ENCODE measurements at regions not wholly inside any gene's neighbourhood (a gene's known extent, or its start where the extent isn't known, plus 50 kb on each side); places are given as distances from the start of the nearest gene placed in this dataset.

DNA sequence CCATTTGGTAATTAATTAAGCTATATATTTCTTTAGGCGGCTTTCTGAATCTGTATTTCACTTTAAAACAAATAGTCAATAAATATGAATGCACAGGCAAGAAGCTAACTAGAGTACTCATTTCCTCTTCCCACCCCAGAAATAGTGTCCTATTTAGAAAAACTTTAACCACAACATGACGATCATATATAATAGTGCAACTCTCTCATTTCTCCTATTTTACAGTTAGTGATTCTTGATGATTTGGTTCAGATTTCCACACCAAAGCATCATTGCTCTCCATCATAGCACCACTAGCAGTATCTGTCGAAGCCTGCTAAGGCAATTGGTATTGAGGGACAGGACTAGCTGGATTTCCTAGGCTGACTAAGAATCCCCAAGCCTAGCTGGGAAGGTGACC lies 184.0 kb upstream of the GALNTL6 start:
- no peak for TF ChIP-seq POLR2A (IDR thresholded peaks at IDR 0.05)
- TF ChIP-seq, protein P1, sequence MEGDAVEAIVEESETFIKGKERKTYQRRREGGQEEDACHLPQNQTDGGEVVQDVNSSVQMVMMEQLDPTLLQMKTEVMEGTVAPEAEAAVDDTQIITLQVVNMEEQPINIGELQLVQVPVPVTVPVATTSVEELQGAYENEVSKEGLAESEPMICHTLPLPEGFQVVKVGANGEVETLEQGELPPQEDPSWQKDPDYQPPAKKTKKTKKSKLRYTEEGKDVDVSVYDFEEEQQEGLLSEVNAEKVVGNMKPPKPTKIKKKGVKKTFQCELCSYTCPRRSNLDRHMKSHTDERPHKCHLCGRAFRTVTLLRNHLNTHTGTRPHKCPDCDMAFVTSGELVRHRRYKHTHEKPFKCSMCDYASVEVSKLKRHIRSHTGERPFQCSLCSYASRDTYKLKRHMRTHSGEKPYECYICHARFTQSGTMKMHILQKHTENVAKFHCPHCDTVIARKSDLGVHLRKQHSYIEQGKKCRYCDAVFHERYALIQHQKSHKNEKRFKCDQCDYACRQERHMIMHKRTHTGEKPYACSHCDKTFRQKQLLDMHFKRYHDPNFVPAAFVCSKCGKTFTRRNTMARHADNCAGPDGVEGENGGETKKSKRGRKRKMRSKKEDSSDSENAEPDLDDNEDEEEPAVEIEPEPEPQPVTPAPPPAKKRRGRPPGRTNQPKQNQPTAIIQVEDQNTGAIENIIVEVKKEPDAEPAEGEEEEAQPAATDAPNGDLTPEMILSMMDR (IDR thresholded peaks at IDR 0.05), result no peak
- DNase-seq, result no peak
- Histone ChIP-seq H3K4me3 (no peak overlapping the region), H3K27ac (no peak overlapping the region), H3K36me3 (no peaks in the 10 kb centered on the region), H3K9me3 (no peaks in the 10 kb centered on the region), H3K27me3 (no peaks in the 10 kb centered on the region), H3K4me1 (no peaks in the 10 kb centered on the region)
- intact Hi-C loops (cut with DNase I), result no loop called here
- WGBS, 2 donors, result 71 to 73% methylated on average over 3 of the region's 3 CpGs

DNA sequence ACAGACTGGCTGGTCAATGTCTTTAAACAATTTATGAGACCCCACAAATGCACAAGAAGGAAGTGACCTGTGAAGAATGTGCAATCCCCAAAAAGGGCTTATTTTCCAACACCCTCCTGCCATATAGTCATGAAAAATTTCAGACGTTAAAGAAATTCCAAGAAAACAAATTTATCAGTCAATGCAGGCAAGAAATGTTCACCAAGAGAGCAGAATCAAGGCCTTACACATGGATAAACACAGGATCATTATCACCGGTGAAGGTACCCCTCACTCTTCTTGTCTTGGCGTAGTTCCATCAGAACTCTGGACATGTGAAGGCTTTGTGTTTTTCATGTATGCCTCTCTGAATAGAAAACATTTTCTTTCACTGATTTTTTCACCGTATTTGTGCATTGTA lies 186.7 kb upstream of the GALNTL6 start:
- Histone ChIP-seq H3K9me3 (no peaks in the 10 kb centered on the region), H3K27me3 (no peaks in the 10 kb centered on the region), H3K4me1 (no peaks in the 10 kb centered on the region), H3K4me3 (no peak overlapping the region), H3K36me3 (no peaks in the 10 kb centered on the region), H3K27ac (no peak overlapping the region)
- TF ChIP-seq, protein P1 (IDR thresholded peaks at IDR 0.05), result no peak
- no peak for TF ChIP-seq POLR2A (IDR thresholded peaks at IDR 0.05)
- 79 to 84% methylated on average over 4 of the region's 4 CpGs for WGBS, 2 donors
- intact Hi-C loops (cut with DNase I), result no loop called here
- DNase-seq, result no peak

DNA sequence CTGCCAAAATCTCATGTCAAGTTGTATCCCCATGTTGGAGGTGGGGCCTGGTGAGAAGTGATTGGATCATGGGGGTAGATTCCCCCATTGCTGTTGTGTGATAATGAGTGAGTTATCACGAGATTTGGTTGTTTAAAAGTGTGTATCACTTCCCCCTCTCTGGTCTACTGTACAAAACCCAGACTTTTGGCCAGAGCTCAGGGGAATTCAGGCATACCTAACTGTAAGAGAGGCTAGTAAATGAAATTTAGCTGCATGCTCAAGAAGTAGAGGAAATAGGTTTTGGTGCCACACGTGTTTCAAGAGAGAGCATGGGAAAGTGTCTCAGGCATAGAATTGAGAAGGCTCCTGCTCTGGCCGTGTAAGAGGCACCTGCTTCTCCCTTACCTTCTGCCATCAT lies 190.5 kb upstream of the GALNTL6 start:
- Histone ChIP-seq H3K4me3 (no peak overlapping the region), H3K27ac (no peak overlapping the region), H3K27me3 (no peaks in the 10 kb centered on the region), H3K4me1 (no peaks in the 10 kb centered on the region), H3K36me3 (no peaks in the 10 kb centered on the region), H3K9me3 (no peaks in the 10 kb centered on the region)
- DNase-seq, result no peak
- TF ChIP-seq POLR2A (IDR thresholded peaks at IDR 0.05), result no peak
- TF ChIP-seq, protein P1 (IDR thresholded peaks at IDR 0.05), result no peak
- intact Hi-C loops (cut with DNase I), result no loop called here
- WGBS, 2 donors, result 54 to 61% methylated on average over 3 of the region's 3 CpGs

DNA sequence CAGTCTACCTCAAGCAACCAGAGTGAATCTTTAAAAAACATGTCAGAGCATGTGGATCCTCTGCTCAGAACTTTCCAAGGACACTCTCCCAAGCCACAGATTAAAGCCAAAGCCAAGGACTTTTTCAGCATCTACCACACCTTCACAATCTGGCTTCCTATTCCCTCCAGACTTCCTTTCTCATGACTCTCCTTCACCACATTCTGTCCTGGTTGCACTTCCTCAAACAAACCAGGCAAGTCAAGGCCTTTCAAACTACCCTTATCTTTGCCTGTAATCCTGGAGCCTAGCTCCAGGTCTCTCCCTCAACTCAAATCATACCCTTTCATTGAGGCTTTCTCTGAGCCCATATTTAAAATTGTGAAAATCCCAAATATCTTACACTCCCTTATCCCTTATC lies 191.6 kb upstream of the GALNTL6 start:
- H3K36me3 ChIP-seq, result no peaks in the 10 kb centered on the region
- no peaks in the 10 kb centered on the region for H3K9me3 ChIP-seq
- no peaks in the 10 kb centered on the region for H3K4me1 ChIP-seq
- H3K4me3 ChIP-seq, result no peak overlapping the region
- intact Hi-C loops (cut with DNase I), result no loop called here
- DNase-seq, result no peak
- TF ChIP-seq, protein P1 (IDR thresholded peaks at IDR 0.05), result no peak
- TF ChIP-seq POLR2A (IDR thresholded peaks at IDR 0.05), result no peak
- no peak overlapping the region for H3K27ac ChIP-seq
- H3K27me3 ChIP-seq, result no peaks in the 10 kb centered on the region

DNA sequence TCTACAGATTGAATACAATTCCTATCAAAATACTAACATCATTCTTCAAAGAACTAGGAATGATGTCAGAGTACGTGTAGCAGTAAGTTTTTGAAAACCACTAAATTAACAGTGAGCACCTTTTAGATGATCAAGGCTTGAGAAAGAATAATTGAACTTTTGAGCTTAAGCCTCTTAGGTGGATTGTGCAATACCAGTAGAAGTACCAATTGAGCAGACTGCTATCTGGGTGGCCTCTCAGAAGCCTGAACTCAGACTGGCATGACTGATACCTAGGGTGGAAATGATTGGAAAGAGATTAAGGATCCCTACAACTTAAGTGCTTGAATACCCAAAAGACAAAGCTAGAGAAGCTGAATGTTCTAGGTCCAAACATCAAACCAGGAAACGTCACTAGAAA lies 200.3 kb upstream of the GALNTL6 start:
- no peak for DNase-seq
- intact Hi-C loops (cut with DNase I), result no loop called here
- WGBS, 2 donors, result 41 to 55% methylated on average over 2 of the region's 2 CpGs

More for the DNA sequence above, 200.3 kb upstream of the GALNTL6 start:
- H3K27ac ChIP-seq, result no peak overlapping the region
- no peaks in the 10 kb centered on the region for H3K27me3 ChIP-seq
- H3K36me3 ChIP-seq, result no peaks in the 10 kb centered on the region
- H3K4me1 ChIP-seq, result no peaks in the 10 kb centered on the region
- no peak for TF ChIP-seq POLR2A (IDR thresholded peaks at IDR 0.05)
- TF ChIP-seq, protein P1 (IDR thresholded peaks at IDR 0.05), result no peak
- no peak overlapping the region for H3K4me3 ChIP-seq
- peaks cover 0 to 7% (median 0%) of the 10 kb centered on the region in 3 donors for H3K9me3 ChIP-seq

All from esophagus squamous epithelium (tissue), 5 donors.